Adrenal gland (tissue), 5 donors: ENCODE measurements at regions not wholly inside any gene's neighbourhood (a gene's known extent, or its start where the extent isn't known, plus 50 kb on each side); places are given as distances from the start of the nearest gene placed in this dataset.

ENCODE experiments used
- CTCF ChIP-seq, 6 experiments: fragments of 450-650 bp in 4 of 6; fragments of 200-600 bp in 2 of 6; sonication (generic) in 1 of 6; IDR thresholded peaks; 1 replicate in 5 of 6; 2 replicates in 1 of 6; pipeline versions ENCODE4 v1.5.1 to v1.8.0; 2016 to 2021; ENCODE audit warnings: antibody characterized with exemption in 6 of 6, mild to moderate bottlenecking in 2 of 6, moderate library complexity in 1 of 6
- POLR2A ChIP-seq, 2 donors: fragments of 450-650 bp; IDR thresholded peaks; one replicate each; pipeline ENCODE4 v1.6.1; 2017; ENCODE audit warnings: antibody characterized with exemption in 2 of 2, mild to moderate bottlenecking in 2 of 2, moderate library complexity in 1 of 2
- donor health status: DM: no; HTN: no; CAD: no.

- no peak for TF ChIP-seq POLR2A (IDR thresholded peaks at IDR 0.05)
- TF ChIP-seq CTCF (IDR thresholded peaks at IDR 0.05): no peak
Measured at GRCh38 chr2:83536556-83536955, 922.5 kb downstream of the SUCLG1 start.
